SK-N-MC (cell line): ENCODE measurements at regions not wholly inside any gene's neighbourhood (a gene's known extent, or its start where the extent isn't known, plus 50 kb on each side); places are given as distances from the start of the nearest gene placed in this dataset.

Source experiments
- DNase-seq: peaks from one replicate; pipeline ENCODE4 v3.0.0-alpha.2; 2011; ENCODE audit warnings: low read depth, low spot score
- H3K27ac ChIP-seq: fragments of 200-600 bp; sonication (generic); 2 replicates; pipeline ENCODE4 v1.5.1; 2016; ENCODE audit warnings: mixed run types
- H3K36me3 ChIP-seq: fragments of 200-600 bp; sonication (generic); 2 replicates; pipeline ENCODE4 v1.6.1; 2017; ENCODE audit warnings: antibody characterized with exemption, low read length, mixed read lengths; ENCODE audit not compliant: insufficient read depth
- H3K4me3 ChIP-seq: fragments of 200-600 bp; sonication (generic); 2 replicates; pipeline ENCODE4 v1.5.1; 2016
- H3K9ac ChIP-seq: fragments of 200-600 bp; sonication (generic); 2 replicates; pipeline ENCODE4 v1.8.0; 2017; ENCODE audit warnings: mixed run types, mixed read lengths; ENCODE audit not compliant: insufficient read length
- H3K9me3 ChIP-seq: fragments of 200-600 bp; sonication (generic); 2 replicates; pipeline ENCODE4 v1.6.1; 2017; ENCODE audit warnings: low read depth, mild to moderate bottlenecking, antibody characterized with exemption, low read length, moderate library complexity, mixed read lengths
- EZH2 ChIP-seq: fragments of 200-600 bp; sonication (generic); IDR thresholded peaks from one replicate; pipeline ENCODE4 v1.6.1; 2017; ENCODE audit warnings: antibody characterized with exemption
- FOXP2 ChIP-seq: optimal IDR thresholded peaks from 2 replicates; pipeline ENCODE3; 2011; ENCODE audit warnings: mild to moderate bottlenecking, moderate library complexity; ENCODE audit not compliant: insufficient read depth; ENCODE audit errors: extremely low read length, control extremely low read depth
- POLR2AphosphoS5 ChIP-seq: IDR thresholded peaks from 2 replicates; pipeline ENCODE4 v1.6.1; 2012; ENCODE audit warnings: mild to moderate bottlenecking, low read depth, low read length, borderline replicate concordance

DNA sequence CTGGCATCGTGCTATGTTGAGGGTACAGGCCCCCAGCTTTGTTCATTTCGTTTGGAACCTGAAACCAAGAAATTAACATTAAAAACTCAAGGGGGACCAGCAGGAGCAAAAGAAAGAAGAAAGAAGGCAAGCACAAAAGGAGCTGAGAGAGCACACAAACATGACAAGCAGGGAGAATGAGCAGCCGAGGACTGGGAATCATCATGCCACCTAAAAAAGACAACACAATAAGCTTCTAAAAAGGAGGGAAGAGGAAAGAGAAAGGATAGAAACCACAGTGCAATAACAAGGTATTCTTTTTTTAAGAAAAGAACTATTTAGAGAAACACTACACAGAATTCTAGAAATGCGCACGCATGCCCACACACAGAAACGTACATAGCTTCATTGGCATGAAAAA lies 103.2 kb upstream of the FAM9B start:
- TF ChIP-seq EZH2 = no peak
- TF ChIP-seq POLR2AphosphoS5 = no peak
- TF ChIP-seq FOXP2 = no peak
- H3K9ac ChIP-seq = no peak overlapping the region

GRCh38 chrX:9141496-9141895 lies 107.6 kb upstream of the FAM9B start:
- H3K9ac ChIP-seq = no peak overlapping the region
- TF ChIP-seq EZH2 (no peak), FOXP2 (no peak), POLR2AphosphoS5 (no peak)
- no peak overlapping the region for H3K27ac ChIP-seq
- no peaks in the 10 kb centered on the region for H3K9me3 ChIP-seq
- H3K36me3 ChIP-seq = no peaks in the 10 kb centered on the region
- DNase-seq = no peak
- H3K4me3 ChIP-seq = no peak overlapping the region

More for the DNA sequence above, 103.2 kb upstream of the FAM9B start:
- Histone ChIP-seq H3K36me3 (no peaks in the 10 kb centered on the region), H3K4me3 (no peak overlapping the region), H3K9me3 (no peaks in the 10 kb centered on the region), H3K27ac (no peak overlapping the region)
- DNase-seq = no peak

DNA sequence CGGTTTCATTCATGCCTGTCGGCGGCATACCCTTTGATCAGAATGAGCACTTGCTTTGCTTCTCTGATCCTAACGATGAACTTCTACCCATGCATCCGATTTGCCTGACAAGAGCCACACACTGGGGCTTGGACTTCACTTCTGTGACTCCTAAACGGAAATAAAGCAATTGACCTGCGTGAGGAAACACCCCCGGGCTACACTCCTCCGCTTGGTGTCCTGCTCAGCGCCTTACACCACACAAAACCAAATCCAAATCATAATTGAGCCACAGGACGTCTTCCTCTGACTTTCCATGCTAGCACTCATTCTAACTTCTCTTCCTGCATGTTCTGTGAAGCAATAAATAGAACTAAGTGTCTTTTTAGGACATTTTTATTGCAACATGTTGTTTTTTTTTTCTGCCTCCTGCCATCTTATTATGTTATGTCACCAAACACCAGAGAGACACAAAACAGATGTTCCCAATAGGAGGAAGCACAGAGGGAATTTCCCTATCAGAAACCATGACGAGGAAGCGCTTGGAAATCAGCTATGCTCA lies 110.8 kb upstream of the FAM9B start:
- peak; percentile 45 for DNase-seq
- H3K27ac ChIP-seq = no peak overlapping the region
- no peaks in the 10 kb centered on the region for H3K9me3 ChIP-seq
- H3K9ac ChIP-seq = no peak overlapping the region
- no peaks in the 10 kb centered on the region for H3K36me3 ChIP-seq
- TF ChIP-seq POLR2AphosphoS5 (no peak), EZH2 (no peak), FOXP2 (no peak)
- H3K4me3 ChIP-seq = no peak overlapping the region

- no peak overlapping the region for H3K27ac ChIP-seq
- no peaks in the 10 kb centered on the region for H3K36me3 ChIP-seq
- H3K9ac ChIP-seq = no peak overlapping the region
- no peaks in the 10 kb centered on the region for H3K9me3 ChIP-seq
- no peak for DNase-seq
- H3K4me3 ChIP-seq = no peak overlapping the region
- TF ChIP-seq POLR2AphosphoS5 = no peak
- TF ChIP-seq EZH2 = no peak
- no peak for TF ChIP-seq FOXP2
Measured at GRCh38 chrX:9146657-9147056, 112.7 kb upstream of the FAM9B start.

GRCh38 chrX:9147086-9147485 lies 113.2 kb upstream of the FAM9B start:
- Histone ChIP-seq H3K4me3 (no peak overlapping the region), H3K36me3 (no peaks in the 10 kb centered on the region), H3K9ac (no peak overlapping the region), H3K9me3 (no peaks in the 10 kb centered on the region), H3K27ac (no peak overlapping the region)
- no peak for TF ChIP-seq FOXP2
- no peak for TF ChIP-seq POLR2AphosphoS5
- TF ChIP-seq EZH2 = no peak
- DNase-seq = no peak

GRCh38 chrX:9147726-9148125 lies 113.8 kb upstream of the FAM9B start:
- no peak for DNase-seq
- H3K9me3 ChIP-seq = no peaks in the 10 kb centered on the region
- no peak overlapping the region for H3K4me3 ChIP-seq
- no peaks in the 10 kb centered on the region for H3K36me3 ChIP-seq
- no peak overlapping the region for H3K9ac ChIP-seq
- no peak for TF ChIP-seq FOXP2
- TF ChIP-seq EZH2 = no peak
- TF ChIP-seq POLR2AphosphoS5 = no peak
- no peak overlapping the region for H3K27ac ChIP-seq

- no peaks in the 10 kb centered on the region for H3K9me3 ChIP-seq
- no peak overlapping the region for H3K4me3 ChIP-seq
- DNase-seq = no peak
- no peak overlapping the region for H3K27ac ChIP-seq
- TF ChIP-seq EZH2 (no peak), FOXP2 (no peak), POLR2AphosphoS5 (no peak)
- no peak overlapping the region for H3K9ac ChIP-seq
- H3K36me3 ChIP-seq = no peaks in the 10 kb centered on the region
Measured at GRCh38 chrX:9148615-9149399, 114.9 kb upstream of the FAM9B start.

GRCh38 chrX:9149501-9150245 lies 115.7 kb upstream of the FAM9B start:
- H3K4me3 ChIP-seq = no peak overlapping the region

More at GRCh38 chrX:9149501-9150245, 115.7 kb upstream of the FAM9B start:
- no peak overlapping the region for H3K9ac ChIP-seq
- H3K27ac ChIP-seq = no peak overlapping the region
- no peak for TF ChIP-seq POLR2AphosphoS5
- no peak for TF ChIP-seq EZH2
- TF ChIP-seq FOXP2 = no peak
- H3K9me3 ChIP-seq = no peaks in the 10 kb centered on the region
- H3K36me3 ChIP-seq = no peaks in the 10 kb centered on the region
- no peak for DNase-seq
